T-helper 1 cell treated with Interleukin-12 subunit alpha and Interleukin-12 subunit beta and Interleukin-4 antibody, amounts not matched to agents 30 ng/mL and 1 ng/mL, for 36 hours (primary cell): ENCODE measurements at regions not wholly inside any gene's neighbourhood (a gene's known extent, or its start where the extent isn't known, plus 50 kb on each side); places are given as distances from the start of the nearest gene placed in this dataset.
"Not testable (repeated sequence)": the region's sequence is repeated elsewhere in the genome, so short reads cannot be mapped to it uniquely, and the experiment has no call there.

Experiments used
- intact Hi-C: fragments of 100-400 bp; cut with micrococcal nuclease; formaldehyde crosslinking; loops from one replicate; pipeline ENCODE4 v1.15.1; 2024

DNA sequence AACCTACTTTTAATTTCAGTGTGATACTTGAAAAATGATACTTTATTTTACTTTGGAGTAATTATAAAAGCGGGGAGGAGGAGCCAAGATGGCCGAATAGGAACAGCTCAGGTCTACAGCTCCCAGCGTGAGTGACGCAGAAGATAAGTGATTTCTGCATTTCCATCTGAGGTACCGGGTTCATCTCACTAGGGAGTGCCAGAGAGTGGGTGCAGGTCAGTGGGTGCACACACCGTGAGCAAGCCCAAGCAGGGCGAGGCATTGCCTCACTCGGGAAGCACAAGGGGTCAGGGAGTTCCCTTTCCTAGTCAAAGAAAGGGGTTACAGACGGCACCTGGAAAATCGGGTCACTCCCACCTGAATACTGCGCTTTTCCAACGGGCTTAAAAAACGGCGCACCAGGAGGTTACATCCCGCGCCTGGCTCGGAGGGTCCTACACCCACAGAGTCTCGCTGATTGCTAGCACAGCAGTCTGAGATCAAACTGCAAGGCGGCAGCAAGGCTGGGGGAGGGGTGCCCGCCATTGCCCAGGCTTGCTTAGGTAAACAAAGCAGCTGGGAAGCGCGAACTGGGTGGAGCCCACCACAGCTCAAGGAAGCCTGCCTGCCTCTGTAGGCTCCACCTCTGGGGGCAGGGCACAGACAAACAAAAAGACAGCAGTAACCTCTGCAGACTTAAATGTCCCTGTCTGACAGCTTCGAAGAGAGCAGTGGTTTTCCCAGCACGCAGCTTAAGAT, 640.3 kb downstream of the EPHA3 start:
- intact Hi-C loops: not testable (repeated sequence)

GRCh38 chr3:89762405-89762804, 655.0 kb downstream of the EPHA3 start:
- intact Hi-C loops: no loop called here

DNA sequence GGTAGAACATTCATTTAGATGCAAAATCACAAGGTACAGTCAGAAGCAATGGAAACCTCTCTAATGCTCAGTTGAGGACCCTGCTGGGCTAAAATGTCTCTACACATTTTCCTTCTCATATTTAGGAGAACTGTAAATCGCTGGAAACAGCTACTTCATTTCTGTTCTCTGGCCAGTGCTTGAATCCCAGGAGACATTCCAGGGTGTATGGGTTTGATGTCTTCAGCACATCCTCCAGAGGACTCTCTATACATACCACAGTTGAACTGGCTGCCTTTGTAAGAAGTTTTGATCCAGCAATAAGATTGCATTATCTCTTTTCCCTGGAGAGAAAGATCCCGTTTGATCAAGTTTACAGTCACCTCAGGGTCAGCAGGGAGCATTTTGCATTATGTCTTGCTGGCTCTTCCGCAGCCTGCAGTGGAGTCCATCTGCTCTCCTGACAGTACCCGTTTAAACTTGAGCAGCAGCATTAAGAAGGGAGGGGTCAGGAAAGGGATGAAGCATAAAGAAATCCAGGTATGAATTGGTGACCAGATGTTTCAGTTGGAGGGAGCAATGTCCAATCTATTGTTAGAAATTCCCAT, 676.0 kb downstream of the EPHA3 start:
- intact Hi-C loops: no loop called here

DNA sequence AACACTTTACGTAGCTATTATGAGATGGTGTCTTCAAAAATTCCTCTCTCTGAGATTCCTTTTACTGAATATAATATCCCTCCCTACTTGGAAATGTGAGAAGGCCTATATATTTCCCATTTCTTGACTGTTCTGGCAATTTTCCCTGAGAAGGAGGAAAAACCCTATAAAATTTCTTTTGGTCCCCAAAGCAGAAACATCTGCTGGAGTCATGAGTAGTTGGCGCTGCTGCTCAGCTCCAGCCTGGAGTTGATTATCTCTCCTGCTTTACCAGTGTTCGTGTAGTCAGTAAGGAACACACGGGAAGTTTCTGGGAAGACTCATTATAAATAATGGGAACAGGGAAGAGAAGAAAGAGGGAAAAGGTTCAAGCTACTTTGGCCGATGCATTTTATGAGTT, 680.1 kb downstream of the EPHA3 start:
- intact Hi-C loops: no loop called here

GRCh38 chr3:89787979-89788378, 680.6 kb downstream of the EPHA3 start:
- intact Hi-C loops: no loop called here

GRCh38 chr3:89795506-89795905, 688.1 kb downstream of the EPHA3 start:
- intact Hi-C loops: no loop called here

DNA sequence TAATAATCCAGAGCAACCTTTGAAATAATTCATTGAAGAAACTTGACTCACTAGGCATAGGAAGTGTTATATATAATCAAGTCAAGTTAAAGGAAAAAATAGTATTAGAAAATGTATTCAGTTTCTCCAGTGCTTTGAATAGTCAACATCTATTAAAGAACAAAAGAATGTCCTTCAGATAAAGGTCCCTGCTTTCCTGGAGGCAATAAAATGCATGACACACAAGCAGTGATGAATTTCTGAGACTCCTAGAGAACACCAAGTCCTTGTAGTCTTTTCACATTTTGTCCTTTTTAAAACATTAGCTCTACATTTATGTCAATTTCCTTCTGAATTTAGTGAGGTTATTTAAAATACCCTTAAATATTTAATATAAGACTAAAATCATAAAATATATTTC, 695.5 kb downstream of the EPHA3 start:
- intact Hi-C loops: no loop called here

- intact Hi-C loops: no loop called here
Measured at GRCh38 chr3:89803711-89804110, 696.3 kb downstream of the EPHA3 start.

DNA sequence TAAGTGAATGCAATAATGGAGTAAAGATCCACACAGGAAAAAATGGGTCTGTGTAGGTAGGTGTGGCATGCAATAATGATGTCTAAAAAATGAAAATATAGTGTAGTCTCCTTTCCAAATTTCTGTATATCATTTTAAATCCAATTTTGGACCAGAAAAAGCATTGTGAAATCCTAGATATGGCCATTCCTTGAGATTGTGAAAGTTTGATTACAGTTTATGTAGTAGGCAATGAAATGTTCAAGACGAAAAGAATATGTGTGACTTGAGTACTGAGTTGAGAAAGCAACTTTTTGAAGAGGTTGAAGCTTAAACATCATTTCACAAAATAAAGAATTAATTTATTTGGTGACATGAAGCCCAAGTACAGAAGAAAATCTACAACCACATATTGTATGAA, 698.7 kb downstream of the EPHA3 start:
- intact Hi-C loops: no loop called here

DNA sequence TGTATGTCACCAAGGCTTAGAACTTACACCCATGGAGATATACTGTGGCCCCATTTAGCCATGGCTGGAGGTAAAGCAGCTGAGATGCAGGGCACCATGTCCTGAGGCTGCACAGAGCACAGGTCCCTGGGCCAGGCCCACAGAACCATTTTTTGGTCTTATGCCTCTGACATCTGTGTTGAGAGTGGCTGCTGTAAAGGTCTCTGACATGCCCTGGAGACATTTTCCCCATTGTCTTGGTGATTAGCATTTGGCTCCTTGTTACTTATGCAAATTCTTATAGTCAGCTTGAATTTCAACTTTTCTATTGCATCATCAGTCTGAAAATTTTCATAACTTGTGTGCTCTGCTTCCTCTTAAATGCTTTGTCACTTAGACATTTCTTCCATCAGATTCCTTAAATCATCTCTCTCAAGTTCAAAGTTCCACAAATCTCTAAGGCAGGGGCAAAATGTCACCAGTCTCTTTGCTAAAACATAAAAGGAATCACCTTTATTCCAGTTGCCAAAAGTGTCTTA, 701.3 kb downstream of the EPHA3 start:
- intact Hi-C loops: no loop called here

- intact Hi-C loops: no loop called here
Measured at GRCh38 chr3:89813500-89813899, 706.1 kb downstream of the EPHA3 start.

DNA sequence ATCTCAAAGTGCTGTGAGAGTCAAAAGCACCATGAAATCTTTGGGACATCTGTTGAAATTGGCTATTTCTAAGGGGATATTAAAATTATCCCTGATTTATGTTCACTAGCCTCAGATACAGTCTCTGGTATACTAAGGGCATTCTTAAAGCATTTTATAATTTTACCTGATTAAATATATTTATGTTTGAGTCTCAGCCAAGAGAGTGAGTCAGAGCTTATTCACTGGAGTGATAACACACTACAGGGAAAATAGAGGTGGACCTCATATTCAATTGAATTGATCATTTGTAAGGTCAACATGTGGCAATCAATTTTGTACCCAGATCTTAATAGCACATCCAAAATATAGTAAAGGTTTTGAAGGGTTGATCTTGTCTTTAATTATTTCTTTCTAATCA, 733.6 kb downstream of the EPHA3 start:
- intact Hi-C loops: no loop called here

GRCh38 chr3:89845053-89845452, 737.6 kb downstream of the EPHA3 start:
- intact Hi-C loops: no loop called here

- intact Hi-C loops: no loop called here
Measured at GRCh38 chr3:89847955-89848354, 740.5 kb downstream of the EPHA3 start.

DNA sequence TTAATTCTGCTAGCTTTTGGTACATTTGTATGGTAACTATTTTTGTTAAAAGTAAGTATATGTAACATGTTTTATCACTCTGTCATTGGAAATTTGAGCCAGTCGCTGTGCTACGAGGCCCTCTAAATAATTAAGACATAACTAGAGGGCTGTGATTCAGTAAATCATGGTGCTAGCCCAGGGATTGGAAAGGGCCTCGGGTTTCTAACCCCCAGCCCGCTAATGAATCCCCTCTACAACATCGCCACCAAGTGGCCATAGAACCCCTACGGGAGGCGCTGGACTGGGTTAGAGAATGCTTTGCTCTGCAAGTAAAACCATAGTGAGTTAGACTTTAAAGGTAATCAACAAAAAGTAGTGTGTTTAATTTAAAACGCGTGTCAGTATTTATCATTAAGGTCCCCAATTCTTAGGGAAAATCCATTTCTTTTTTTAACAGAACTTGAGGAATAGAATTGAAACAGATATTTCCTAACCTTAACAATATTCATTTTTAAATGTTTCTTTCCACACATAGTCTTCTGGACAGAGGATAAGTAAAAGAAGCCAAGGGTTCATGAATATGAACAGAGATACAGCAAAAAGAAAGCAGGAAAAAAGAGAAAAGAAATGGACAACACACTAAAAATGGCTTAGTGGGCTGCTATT, 744.7 kb downstream of the EPHA3 start:
- intact Hi-C loops: no loop called here

- intact Hi-C loops: no loop called here
Measured at GRCh38 chr3:89859757-89860156, 752.3 kb downstream of the EPHA3 start.

DNA sequence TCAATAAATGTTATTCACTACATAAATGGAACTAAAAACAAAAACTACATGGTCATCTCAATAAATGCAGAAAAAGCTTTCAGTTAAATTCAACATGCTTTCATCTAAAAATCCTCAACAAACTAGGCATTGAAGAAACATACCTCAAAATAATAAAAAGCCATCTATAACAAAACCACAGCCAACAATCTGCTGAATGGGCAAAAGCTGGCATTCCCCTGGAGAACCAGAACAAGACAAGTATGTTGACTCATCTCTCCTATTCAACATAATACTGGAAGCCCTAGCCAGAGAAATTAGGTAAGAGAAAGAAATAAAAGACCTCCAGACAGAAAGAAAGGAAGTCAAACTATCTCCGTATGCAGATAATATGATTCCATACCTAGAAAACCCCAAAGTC, 759.9 kb downstream of the EPHA3 start:
- intact Hi-C loops: no loop called here

DNA sequence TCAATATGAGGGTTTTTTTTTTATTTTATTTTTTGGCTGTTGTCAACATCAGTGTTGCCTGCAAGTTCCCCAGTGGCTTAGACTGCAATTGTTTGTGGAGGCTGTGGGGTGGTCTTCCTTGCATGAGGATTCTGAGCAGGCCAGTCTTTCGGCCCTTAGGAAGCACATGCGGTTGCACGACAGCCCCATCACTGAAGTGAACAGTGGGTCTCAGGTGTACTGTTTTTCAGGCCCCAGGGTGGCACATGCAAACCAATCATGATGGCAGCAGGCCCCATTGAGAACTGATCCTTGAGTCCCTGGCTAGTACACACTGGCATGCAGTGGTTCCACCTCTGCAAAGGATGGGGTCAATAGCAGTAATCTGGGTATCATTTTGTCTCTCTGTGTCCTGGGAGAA, 768.7 kb downstream of the EPHA3 start:
- intact Hi-C loops: no loop called here

- intact Hi-C loops: no loop called here
Measured at GRCh38 chr3:89877230-89877629, 769.8 kb downstream of the EPHA3 start.

DNA sequence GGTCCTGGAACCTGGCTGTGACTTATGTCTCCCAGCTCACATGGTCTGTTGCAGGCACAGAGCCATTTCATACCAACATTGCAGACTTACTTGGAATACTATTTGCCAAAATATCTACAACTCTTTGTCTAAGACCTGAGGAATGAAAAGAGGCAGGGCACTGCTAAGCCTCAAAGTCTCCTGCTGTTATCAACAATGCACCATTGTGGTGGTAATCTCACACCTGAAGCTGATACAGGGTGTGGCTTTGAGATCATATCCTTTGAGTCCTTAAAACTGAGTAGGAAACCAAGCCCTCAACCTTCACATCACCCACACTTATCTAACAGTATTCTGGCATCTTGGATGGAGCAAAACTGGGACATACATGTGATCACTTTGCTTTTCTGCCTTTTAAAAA, 782.0 kb downstream of the EPHA3 start:
- intact Hi-C loops: no loop called here

- intact Hi-C loops: no loop called here
Measured at GRCh38 chr3:89908711-89909213, 801.3 kb downstream of the EPHA3 start.

DNA sequence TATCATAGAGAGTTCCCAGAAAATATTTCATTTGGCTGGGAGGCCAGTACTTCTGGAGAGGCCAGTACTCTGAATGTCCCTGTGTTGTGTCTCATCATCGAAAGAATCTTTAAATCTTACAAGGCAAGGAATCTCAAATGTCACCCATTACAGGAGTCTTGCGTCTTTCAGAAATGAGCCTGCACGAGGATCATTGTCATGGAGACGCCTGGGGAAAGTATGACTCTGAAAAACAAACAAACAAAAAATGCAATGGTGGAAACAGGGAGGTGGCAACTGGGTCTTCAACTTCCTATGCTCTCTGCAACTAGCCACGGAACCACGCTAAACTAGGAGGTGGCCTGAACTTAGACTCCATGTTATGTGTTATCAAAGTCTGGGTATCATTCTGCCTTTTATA, 804.6 kb downstream of the EPHA3 start:
- intact Hi-C loops: no loop called here
